ENCODE measurements at regions not wholly inside any gene's neighbourhood (a gene's known extent, or its start where the extent isn't known, plus 50 kb on each side); places are given as distances from the start of the nearest gene placed in this dataset.

DNA sequence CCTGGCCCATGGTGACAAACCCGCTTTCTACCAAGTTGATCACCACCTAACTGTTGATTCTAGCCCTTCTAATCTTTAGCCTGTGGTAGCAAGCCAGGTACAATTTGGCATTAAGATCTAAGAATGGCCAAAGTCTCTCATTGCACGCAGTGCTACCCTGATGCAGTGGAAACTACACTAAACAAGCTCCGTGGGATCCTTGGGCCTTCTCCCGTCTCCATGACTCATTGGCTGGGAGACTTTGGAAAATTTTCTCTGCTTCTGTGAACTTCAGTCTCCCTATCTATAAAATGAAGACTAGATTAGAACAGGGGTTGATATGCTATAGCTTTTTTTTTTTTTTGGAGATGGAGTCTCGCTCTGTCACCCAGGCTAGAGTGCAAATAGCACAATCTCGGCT lies 223.0 kb downstream of the TSHZ3 start:
- TF ChIP-seq, protein P1, sequence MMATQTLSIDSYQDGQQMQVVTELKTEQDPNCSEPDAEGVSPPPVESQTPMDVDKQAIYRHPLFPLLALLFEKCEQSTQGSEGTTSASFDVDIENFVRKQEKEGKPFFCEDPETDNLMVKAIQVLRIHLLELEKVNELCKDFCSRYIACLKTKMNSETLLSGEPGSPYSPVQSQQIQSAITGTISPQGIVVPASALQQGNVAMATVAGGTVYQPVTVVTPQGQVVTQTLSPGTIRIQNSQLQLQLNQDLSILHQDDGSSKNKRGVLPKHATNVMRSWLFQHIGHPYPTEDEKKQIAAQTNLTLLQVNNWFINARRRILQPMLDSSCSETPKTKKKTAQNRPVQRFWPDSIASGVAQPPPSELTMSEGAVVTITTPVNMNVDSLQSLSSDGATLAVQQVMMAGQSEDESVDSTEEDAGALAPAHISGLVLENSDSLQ (IDR thresholded peaks at IDR 0.05): no peak
- no peak for TF ChIP-seq BHLHE40 (IDR thresholded peaks at IDR 0.05; ENCODE audit: borderline replicate concordance)
- TF ChIP-seq L3MBTL2 (conservative IDR thresholded peaks at IDR 0.05): no peak
- no peak for TF ChIP-seq FOXK2 (IDR thresholded peaks at IDR 0.05)
- TF ChIP-seq SP1 (IDR thresholded peaks at IDR 0.05): no peak
- no peak for TF ChIP-seq FOXM1 (IDR thresholded peaks at IDR 0.05; ENCODE audit: borderline replicate concordance)
- TF ChIP-seq TARDBP (IDR thresholded peaks at IDR 0.05): no peak
- TF ChIP-seq FOXA1 (IDR thresholded peaks at IDR 0.05): no peak

Data from HEK293T (cell line).